HCT116 (cell line): ENCODE measurements at regions not wholly inside any gene's neighbourhood (a gene's known extent, or its start where the extent isn't known, plus 50 kb on each side); places are given as distances from the start of the nearest gene placed in this dataset.

Experiments
- ATAC-seq: fragments of 200-7000 bp; cut with Tn5 transposase; 2 replicates; pipeline ENCODE4 v1.9.1; 2020; ENCODE audit warnings: mild to moderate bottlenecking, moderate library complexity
- BruUV-seq: library from RNA; stranded (reverse); fragments of 400-500 nt; replicated peaks from 2 replicates; lab custom pipeline; 2021; lab: Mats Ljungman, UMichigan
- CTCF ChIA-PET: fragments of 300-600 bp; sonication (Branson Sonifier 250); formaldehyde crosslinking; loops from one replicate; lab custom pipeline; 2021; ENCODE audit warnings: antibody characterized with exemption; lab: Charles Lee
- POLR2A ChIA-PET: fragments of 300-600, 350-600 bp; sonication (Branson Sonifier 250); formaldehyde crosslinking; loops from one replicate; lab custom pipeline; 2021; ENCODE audit warnings: antibody characterized with exemption; lab: Charles Lee
- RAD21 ChIA-PET, 2 experiments: fragments of 300-600 bp; sonication (Branson Sonifier 250); formaldehyde crosslinking; loops; one replicate each; lab custom pipeline; 2023; ENCODE audit warnings: low total read pairs in 2 of 2; ENCODE audit not compliant: uncharacterized antibody in 2 of 2, unreplicated experiment in 2 of 2, low non-redundant PET in 1 of 2; lab: Charles Lee
- DNase-seq: peaks from one replicate; pipeline ENCODE4 v3.0.0-alpha.2; 2010; ENCODE audit warnings: low read depth, low spot score
- H2AFZ ChIP-seq: fragments of 200-600 bp; shearing (Covaris generic), sonication (generic); 2 replicates; pipeline ENCODE4 v1.6.1; 2017; ENCODE audit warnings: low read depth, mixed run types, mixed read lengths, antibody characterized with exemption, low read length; ENCODE audit not compliant: poor library complexity, severe bottlenecking
- H3K27ac ChIP-seq: 2 replicates; pipeline ENCODE4 v1.5.1; 2012; ENCODE audit warnings: low read depth, low read length
- H3K27me3 ChIP-seq: fragments of 200-600 bp; sonication (generic); 2 replicates; pipeline ENCODE4 v1.6.1; 2016; ENCODE audit warnings: mixed run types, low read length, mixed read lengths; ENCODE audit not compliant: insufficient read depth
- H3K36me3 ChIP-seq, 2 experiments: fragments of 200-500 bp in 1 of 2; fragments of 200-600 bp in 1 of 2; sonication (Bioruptor generic) in 1 of 2; sonication (generic) in 1 of 2; 2 replicates each; pipeline versions ENCODE4 v1.5.1 to v1.6.1; 2014 to 2016; ENCODE audit warnings: low read length in 2 of 2, inconsistent platforms in 1 of 2, mixed read lengths in 1 of 2, mixed run types in 1 of 2; ENCODE audit not compliant: insufficient read depth in 2 of 2, control insufficient read depth in 1 of 2
- H3K4me1 ChIP-seq, 2 experiments: fragments of 200-600 bp in 1 of 2; sonication (generic) in 1 of 2; 2 replicates each; pipeline versions ENCODE4 v1.5.1 to v1.6.1; 2012 to 2017; ENCODE audit warnings: low read length in 2 of 2, inconsistent platforms in 1 of 2, mild to moderate bottlenecking in 1 of 2, mixed read lengths in 1 of 2, mixed run types in 1 of 2, moderate library complexity in 1 of 2; ENCODE audit not compliant: insufficient read depth in 2 of 2, control insufficient read depth in 1 of 2
- H3K4me2 ChIP-seq: fragments of 200-600 bp; sonication (generic); 2 replicates; pipeline ENCODE4 v1.6.1; 2017; ENCODE audit warnings: mixed run types, low read length, mixed read lengths
- H3K4me3 ChIP-seq, 2 experiments: fragments of 200-600 bp in 1 of 2; sonication (generic) in 1 of 2; replicated peaks in 1 of 2; 2 replicates each; pipeline ENCODE4 v1.5.1; 2011 to 2016; ENCODE audit warnings: low read length in 2 of 2, control low read depth in 1 of 2, low read depth in 1 of 2, mild to moderate bottlenecking in 1 of 2, mixed read lengths in 1 of 2, mixed run types in 1 of 2
- H3K79me2 ChIP-seq: fragments of 200-600 bp; sonication (generic); 2 replicates; pipeline ENCODE4 v1.6.1; 2017; ENCODE audit warnings: mild to moderate bottlenecking, mixed run types, low read length, moderate library complexity, mixed read lengths; ENCODE audit not compliant: insufficient read depth
- H3K9ac ChIP-seq: fragments of 200-600 bp; sonication (generic); 2 replicates; pipeline ENCODE4 v1.6.1; 2016; ENCODE audit warnings: low read length, mixed read lengths
- H3K9me2 ChIP-seq: fragments of 200-600 bp; sonication (generic), shearing (Covaris generic); 2 replicates; pipeline ENCODE4 v1.6.1; 2017; ENCODE audit warnings: mixed run types, mild to moderate bottlenecking, moderate library complexity; ENCODE audit not compliant: insufficient read depth
- H3K9me3 ChIP-seq, 2 experiments: fragments of 200-500 bp in 1 of 2; fragments of 200-600 bp in 1 of 2; sonication (Bioruptor generic) in 1 of 2; sonication (generic) in 1 of 2; 2 replicates each; pipeline ENCODE4 v1.6.1; 2014 to 2017; ENCODE audit warnings: low read length in 2 of 2, mixed read lengths in 2 of 2, inconsistent platforms in 1 of 2, low read depth in 1 of 2, mild to moderate bottlenecking in 1 of 2, mixed run types in 1 of 2, moderate library complexity in 1 of 2; ENCODE audit not compliant: control insufficient read depth in 1 of 2, insufficient read depth in 1 of 2
- H4K20me1 ChIP-seq: fragments of 200-600 bp; sonication (generic), shearing (Covaris generic); 2 replicates; pipeline ENCODE4 v1.6.1; 2017; ENCODE audit warnings: mixed run types, mild to moderate bottlenecking, moderate library complexity; ENCODE audit not compliant: insufficient read depth
- CBX3 ChIP-seq: IDR thresholded peaks from 2 replicates; pipeline ENCODE4 v1.6.1; 2012; ENCODE audit warnings: low read depth
- EGR1 ChIP-seq: IDR thresholded peaks from 2 replicates; pipeline ENCODE4 v1.6.1; 2012; ENCODE audit warnings: low read depth
- JUND ChIP-seq: IDR thresholded peaks from 2 replicates; pipeline ENCODE4 v1.6.1; 2012
- SRF ChIP-seq: IDR thresholded peaks from 2 replicates; pipeline ENCODE4 v1.6.1; 2012; ENCODE audit warnings: low read depth
- YY1 ChIP-seq: IDR thresholded peaks from 2 replicates; pipeline ENCODE4 v1.6.1; 2011; ENCODE audit warnings: low read length, low read depth, moderate library complexity, mild to moderate bottlenecking; ENCODE audit not compliant: insufficient replicate concordance; ENCODE audit errors: extremely low read depth
- ZNF274 ChIP-seq: fragments of 200-500 bp; sonication (Bioruptor generic); IDR thresholded peaks from 2 replicates; pipeline ENCODE4 v1.6.1; 2014; ENCODE audit warnings: mild to moderate bottlenecking, low read depth, low read length, inconsistent platforms
- intact Hi-C: fragments of 100-400 bp; cut with micrococcal nuclease; formaldehyde crosslinking; loops from 2 replicates; pipeline ENCODE4 v1.10.0; 2022
- TF ChIP-seq, protein P1 (sequence below): IDR thresholded peaks from 2 replicates; pipeline ENCODE4 v1.6.1; 2012
- TF ChIP-seq, protein P2 (sequence below): IDR thresholded peaks from 2 replicates; pipeline ENCODE4 v1.6.1; 2012

DNA sequence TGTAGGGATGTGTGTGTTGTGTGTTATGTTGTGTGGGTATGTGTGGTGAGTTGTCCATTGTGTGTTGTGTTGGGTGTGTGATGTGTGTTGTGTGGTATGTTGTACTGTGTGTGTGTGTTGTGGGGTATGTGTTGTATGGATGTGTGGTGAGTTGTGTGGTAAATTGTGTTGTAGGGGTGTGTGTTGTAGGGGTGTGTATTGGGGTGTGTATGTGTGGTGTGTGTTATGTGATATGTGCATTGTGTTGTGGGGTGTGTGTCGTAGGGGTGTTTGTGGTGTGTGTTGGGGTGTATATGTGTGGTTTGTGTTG is 97.8 kb upstream of the PODXL start:
- ChIA-PET RAD21 (interaction anchor here in 1 of 2 experiments (1.2 kb wide), 1 partner anchor 108 kb away, joined by 3 read pairs; no protein-coding TSS in a partner anchor), POLR2A (no interaction called here), CTCF (interaction anchor here (1.2 to 3.0 kb wide), 3 partner anchors 109 to 146 kb away, joined by 4 to 18 read pairs (median 11); no protein-coding TSS in a partner anchor)
- no peaks in the 10 kb centered on the region for H3K27me3 ChIP-seq
- peaks cover 0 to 24% of the 10 kb centered on the region in 2 experiments; a peak in 2 of 4 replicates for H3K4me1 ChIP-seq
- no peak overlapping the region for H3K4me3 ChIP-seq
- H3K9me2 ChIP-seq: no peaks in the 10 kb centered on the region
- H3K79me2 ChIP-seq: no peaks in the 10 kb centered on the region
- H3K36me3 ChIP-seq: no peaks in the 10 kb centered on the region
- TF ChIP-seq, protein P1, sequence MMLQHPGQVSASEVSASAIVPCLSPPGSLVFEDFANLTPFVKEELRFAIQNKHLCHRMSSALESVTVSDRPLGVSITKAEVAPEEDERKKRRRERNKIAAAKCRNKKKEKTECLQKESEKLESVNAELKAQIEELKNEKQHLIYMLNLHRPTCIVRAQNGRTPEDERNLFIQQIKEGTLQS: no peak
- TF ChIP-seq JUND: no peak
- ATAC-seq (no peak), DNase-seq (no peak)
- no peak overlapping the region for H3K9ac ChIP-seq
- H3K4me2 ChIP-seq: peak overlapping the region; percentile 28
- no peak overlapping the region for H3K27ac ChIP-seq
- H3K9me3 ChIP-seq: no peaks in the 10 kb centered on the region
- no TSS peak for BruUV-seq
- H4K20me1 ChIP-seq: no peaks in the 10 kb centered on the region
- H2AFZ ChIP-seq: no peak overlapping the region
- intact Hi-C loops: loop anchor here (1.0 kb wide), 2 partner anchors 108 to 146 kb away; no protein-coding TSS in a partner anchor

DNA sequence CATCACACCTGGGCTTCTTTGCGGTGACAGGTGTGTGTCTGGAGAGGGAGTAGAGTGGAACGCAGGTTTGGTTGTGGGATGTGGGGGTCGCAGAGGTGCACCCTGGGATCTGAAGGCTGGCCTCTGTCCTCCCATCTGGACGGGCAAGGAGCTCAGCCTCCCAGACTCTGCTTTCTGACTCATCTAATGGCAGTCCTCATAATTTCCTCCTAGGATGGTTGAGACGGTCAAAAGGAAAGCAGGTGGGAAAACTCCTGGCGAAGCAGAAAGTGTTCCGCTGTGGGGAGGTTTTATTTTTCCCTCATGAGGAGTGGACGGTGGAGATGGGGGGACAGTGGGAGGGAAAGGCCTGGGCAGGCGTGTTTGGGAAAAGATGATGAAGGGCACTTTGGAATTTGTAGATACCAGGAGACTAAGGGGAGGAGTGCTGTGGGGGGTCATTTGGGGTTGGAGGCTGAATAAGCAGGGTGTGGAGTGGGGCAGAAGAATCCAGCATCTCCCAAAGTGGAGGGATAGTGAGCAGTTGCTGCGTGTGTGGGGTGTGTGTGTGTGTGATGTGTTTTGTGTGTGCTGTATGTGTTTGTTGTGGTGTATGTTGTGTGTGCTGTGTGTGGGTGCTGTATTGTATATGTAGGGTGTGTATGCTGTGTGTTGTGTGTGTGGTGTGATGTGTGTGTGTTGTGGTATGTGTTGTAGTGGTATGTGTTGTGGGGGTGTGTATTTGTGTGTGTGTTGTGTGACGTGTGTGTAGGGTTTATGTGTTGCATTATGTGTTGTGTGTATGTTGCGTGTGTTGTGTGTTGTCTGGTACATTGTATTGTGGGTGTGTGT is 97.2 kb upstream of the PODXL start:
- intact Hi-C loops: loop anchor here (1.0 kb wide), 2 partner anchors 107 to 145 kb away; no protein-coding TSS in a partner anchor
- H3K79me2 ChIP-seq: no peaks in the 10 kb centered on the region
- no peaks in the 10 kb centered on the region for H4K20me1 ChIP-seq
- H3K4me2 ChIP-seq: peak overlapping the region; percentile 28
- H3K4me1 ChIP-seq: peaks cover 0 to 24% of the 10 kb centered on the region in 2 experiments; a peak in 2 of 4 replicates
- H3K9ac ChIP-seq: no peak overlapping the region
- DNase-seq (no peak), ATAC-seq (no peak)
- ChIA-PET POLR2A (no interaction called here), RAD21 (interaction anchor here in 1 of 2 experiments (1.2 kb wide), 1 partner anchor 108 kb away, joined by 3 read pairs; no protein-coding TSS in a partner anchor), CTCF (interaction anchor here (1.2 kb wide), 1 partner anchor 137 kb away, joined by 4 read pairs; no protein-coding TSS in a partner anchor)
- H3K9me2 ChIP-seq: no peaks in the 10 kb centered on the region
- no peaks in the 10 kb centered on the region for H3K9me3 ChIP-seq
- BruUV-seq: no TSS peak
- peak overlapping the region; percentile 95 for H2AFZ ChIP-seq
- H3K27me3 ChIP-seq: no peaks in the 10 kb centered on the region
- no peak overlapping the region for H3K27ac ChIP-seq
- H3K4me3 ChIP-seq: no peak overlapping the region
- TF ChIP-seq YY1: no peak
- TF ChIP-seq EGR1: no peak
- no peak for TF ChIP-seq SRF
- TF ChIP-seq ZNF274: no peak
- TF ChIP-seq CBX3: no peak; the same call in 1 of the 2 replicates
- TF ChIP-seq, protein P2, sequence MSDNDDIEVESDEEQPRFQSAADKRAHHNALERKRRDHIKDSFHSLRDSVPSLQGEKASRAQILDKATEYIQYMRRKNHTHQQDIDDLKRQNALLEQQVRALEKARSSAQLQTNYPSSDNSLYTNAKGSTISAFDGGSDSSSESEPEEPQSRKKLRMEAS: no peak
- H3K36me3 ChIP-seq: no peaks in the 10 kb centered on the region
